DMS153 treated with DMSO at 0.1 percent for 48 hours (cell line): ENCODE measurements at regions not wholly inside any gene's neighbourhood (a gene's known extent, or its start where the extent isn't known, plus 50 kb on each side); places are given as distances from the start of the nearest gene placed in this dataset.
A peak's percentile ranks its signal among the peaks of the same experiment; 100 is the strongest.
"Not testable (repeated sequence)": the region's sequence is repeated elsewhere in the genome, so short reads cannot be mapped to it uniquely, and the experiment has no call there.

ENCODE experiments used
- DNase-seq: peaks from one replicate; lab custom pipeline; 2025; ENCODE audit not compliant: unreplicated experiment; lab: John Stamatoyannopoulos, UW

- DNase-seq = peak; percentile 5
Measured at GRCh38 chr3:153026026-153026425, 136.0 kb upstream of the RAP2B start.

DNA sequence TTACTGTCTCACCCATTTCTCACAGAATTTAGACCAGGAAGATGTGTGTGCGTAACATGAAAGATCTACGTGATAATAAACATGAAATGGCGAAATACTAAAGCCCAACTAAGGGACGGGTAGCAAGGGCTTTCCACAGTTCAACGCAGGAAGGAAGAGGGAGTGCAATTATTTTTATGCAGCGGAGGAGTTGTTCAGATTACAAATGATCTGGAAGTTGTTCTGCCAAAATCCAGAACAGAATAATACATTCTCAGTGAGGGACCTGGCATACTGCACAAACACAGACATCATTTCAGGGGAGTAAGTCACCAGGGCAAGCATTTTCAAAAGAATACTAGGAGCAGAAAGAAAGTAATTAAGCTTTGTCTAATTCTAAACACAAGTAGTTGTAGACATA, 133.6 kb upstream of the RAP2B start:
- no peak for DNase-seq

GRCh38 chr3:153029350-153029749, 132.7 kb upstream of the RAP2B start:
- no peak for DNase-seq

DNA sequence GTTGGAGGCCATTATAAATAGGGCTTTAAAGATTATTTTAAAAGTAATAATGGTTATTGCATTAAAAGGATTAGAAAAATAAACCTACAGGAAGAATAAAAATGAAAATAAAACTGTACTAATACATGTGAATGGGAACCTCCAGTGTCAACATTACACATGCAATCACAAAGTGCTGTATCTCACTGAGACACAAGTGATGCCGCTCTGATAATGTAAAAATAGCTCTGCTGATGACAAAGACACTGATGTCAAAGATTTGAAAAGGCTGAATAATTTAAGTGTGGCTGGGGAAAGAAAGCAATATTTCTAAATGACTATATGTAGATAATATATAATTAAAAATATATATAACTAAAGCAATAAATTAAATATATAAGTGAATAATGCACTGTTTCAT, 129.1 kb upstream of the RAP2B start:
- no peak for DNase-seq

DNA sequence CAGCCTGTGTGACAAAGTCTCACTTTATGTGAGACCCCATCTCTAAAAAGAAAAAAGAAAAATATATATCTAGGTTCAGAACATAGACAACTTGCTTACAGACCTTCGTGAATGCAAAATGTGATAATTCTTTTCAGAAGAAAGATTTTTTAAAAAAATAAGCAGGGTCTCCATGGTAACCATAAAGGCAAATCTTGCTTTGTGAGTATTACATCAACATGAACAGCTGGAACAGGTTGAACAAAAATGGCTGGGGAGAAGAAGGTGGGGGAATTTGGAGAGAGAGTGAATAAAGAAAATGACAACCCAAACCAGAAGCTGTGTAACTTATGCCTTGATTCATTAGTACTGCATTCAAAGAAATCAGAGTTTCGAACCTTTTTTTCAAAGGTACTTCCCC, 125.2 kb upstream of the RAP2B start:
- no peak for DNase-seq

DNA sequence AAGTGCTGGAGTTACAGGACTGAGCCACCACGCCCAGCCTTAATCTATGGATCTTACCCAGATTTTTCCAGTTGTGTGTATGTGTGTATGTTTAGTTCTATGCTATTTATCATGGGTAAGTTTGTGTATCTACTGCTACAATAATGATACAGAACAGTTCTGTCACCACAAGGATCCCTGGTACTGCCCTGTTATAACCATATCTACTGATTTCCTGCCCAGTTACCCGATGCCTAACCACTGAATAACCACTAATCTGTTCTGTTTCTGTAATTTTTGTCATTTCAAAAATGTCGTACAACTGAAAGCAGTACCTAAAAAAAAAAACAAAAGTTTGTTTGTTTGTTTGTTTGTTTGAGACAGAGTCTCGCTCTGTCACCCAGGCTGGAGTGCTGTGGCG, 123.7 kb upstream of the RAP2B start:
- DNase-seq = no peak

DNA sequence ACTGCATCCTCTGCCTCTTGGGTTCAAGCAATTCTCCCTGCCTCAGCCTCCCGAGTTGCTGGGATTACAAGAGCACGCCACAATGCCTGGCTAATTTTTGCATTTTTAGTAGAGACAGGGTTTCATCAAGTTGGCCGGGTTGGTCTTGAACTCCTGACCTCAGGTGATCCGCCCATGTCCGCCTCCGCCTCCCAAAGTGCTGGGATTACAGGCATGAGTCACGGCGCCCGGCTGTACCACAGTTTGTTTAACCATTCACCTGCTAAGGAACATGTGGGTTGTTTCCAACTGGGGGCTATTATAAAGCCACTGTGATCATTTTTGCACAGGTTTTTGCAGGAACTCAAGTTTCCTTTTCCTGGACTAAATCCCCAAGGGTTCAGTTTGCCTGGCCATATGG, 123.2 kb upstream of the RAP2B start:
- no peak for DNase-seq

- no peak for DNase-seq
Measured at GRCh38 chr3:153041181-153041580, 120.8 kb upstream of the RAP2B start.

- no peak for DNase-seq
Measured at GRCh38 chr3:153042088-153042487, 119.9 kb upstream of the RAP2B start.

- DNase-seq = no peak
Measured at GRCh38 chr3:153043729-153044328, 118.2 kb upstream of the RAP2B start.

DNA sequence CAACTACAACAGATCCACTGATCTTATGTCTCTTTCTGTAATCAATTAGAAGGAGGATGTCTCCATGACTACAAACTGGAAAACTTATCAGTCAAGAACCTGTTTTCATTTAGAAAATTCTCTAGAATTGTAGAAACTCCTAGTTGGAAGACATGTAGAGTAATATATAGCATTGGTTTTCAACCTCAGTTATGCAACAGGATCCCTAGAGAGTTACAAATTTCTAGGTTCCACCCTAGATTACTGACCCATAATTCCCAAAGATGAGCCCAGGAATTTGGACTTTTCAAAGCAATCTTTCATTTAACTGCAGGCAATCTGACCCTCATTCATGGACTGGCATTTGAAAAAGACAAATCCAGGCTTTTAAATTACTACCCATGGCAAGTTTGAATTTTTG, 116.9 kb upstream of the RAP2B start:
- no peak for DNase-seq

DNA sequence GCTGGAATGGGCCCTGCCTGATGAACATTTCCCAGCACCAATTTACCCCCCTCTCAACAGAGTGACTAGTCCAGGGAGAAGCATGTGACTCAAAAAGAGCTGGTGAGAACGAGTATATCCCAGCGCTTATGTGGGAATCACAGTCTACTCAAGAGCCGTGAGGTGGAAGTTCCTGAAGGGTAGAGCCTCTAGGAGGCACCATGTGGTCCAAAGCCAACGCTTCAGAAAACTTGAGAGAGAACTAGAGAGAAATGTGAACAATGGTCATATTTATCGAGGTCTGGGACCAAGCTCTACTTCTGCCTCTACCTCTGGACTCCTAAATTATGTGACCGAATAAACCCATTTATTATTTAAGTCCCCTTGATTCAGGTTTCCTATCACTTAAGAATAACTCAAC, 111.0 kb upstream of the RAP2B start:
- no peak for DNase-seq

DNA sequence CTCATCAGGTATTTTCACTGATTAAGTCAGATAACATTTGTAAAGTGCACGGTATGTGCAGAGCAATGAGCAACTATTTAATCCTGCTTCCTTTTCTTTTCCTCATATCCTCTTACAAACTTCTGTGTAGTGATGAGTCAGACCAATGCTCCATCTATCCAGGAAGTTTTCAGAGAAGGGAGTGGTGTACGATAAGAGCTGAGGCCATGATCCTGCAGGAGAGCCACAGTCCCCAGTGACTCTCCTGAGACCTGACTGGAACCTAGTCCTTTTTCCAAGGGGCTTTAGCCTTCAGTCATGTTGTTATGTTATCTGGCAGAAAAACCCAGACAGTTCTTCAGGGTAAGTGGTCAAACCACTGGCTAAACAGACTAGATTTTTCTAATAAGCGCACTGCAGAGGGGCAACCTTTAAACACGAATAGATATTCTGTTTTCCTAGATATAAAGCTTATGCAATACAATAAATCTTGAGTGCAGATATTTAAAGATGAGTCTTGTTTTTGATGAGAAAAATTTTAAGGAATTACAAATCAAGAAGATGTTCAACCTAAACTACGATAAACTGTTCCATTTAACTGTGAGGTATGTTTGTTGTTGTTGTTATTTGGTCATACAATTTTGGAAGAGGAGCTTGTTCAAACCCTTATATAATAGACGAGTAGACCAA, 110.5 kb upstream of the RAP2B start:
- DNase-seq = no peak

DNA sequence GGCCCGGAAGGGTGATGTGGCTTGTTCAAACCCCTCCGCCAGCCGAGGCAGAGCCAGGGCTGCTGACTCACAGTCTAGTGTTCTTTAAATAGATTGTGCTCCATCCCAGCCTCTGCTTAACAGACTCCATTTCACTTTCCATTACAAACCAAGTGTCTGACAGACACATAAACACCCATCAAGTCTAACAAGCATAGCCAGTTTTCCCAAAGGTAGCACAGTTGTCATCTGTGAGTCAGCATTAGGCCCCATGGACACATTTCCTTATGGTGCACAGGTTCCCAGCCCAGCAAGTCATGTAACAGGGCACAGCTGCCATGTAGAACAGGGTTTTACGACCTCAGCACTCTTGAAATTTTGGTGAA, 109.9 kb upstream of the RAP2B start:
- DNase-seq = peak; percentile 3

- DNase-seq = no peak
Measured at GRCh38 chr3:153055217-153055616, 106.8 kb upstream of the RAP2B start.

DNA sequence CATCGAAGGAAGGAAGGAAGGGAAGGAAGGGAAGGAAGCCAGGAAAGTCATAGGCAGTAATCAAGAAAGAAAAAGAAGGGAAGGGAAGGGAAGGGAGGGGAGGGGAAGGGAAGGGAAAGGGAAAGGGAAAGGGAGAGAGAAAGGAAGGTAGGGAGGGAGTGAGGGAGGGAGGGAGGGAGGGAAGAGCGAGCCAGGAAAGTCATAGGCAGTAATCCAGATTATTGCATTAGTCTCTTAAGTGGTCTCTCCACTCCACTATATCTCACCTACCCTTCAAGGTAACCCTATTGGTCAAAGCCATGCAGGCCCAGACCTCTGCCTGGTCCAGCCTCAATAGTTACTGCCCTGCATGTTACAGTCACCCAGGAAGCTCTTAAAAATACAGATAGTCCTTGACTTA, 106.2 kb upstream of the RAP2B start:
- DNase-seq = no peak

DNA sequence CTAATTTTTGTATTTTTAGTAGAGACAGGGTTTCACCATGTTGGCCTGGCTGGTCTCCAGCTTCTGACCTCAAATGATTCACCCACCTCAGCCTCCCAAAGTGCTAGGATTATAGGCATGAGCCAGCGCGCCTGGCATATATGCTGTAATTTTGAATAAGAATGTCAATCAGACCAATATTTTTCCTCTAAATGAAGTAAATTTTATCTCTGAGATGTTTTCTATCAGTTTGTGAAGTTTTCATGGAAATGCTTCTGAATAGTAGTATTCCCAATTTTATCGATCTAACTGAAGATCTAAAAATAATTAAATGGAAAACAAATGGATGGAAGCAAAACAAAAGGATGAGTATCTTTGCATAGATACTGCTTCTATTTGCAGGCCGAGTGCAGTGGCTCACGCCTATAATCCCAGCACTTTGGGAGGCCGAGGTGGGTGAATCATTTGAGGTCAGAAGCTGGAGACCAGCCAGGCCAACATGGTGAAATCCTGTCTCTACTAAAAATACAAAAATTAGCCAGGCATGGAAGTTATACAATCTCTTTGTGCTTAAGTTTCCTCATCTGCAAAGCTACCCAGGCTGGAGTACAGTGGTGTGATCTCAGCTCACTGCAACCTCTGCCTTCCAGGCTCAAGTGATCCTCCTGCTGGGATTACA, 103.9 kb upstream of the RAP2B start:
- not testable (repeated sequence) for DNase-seq

DNA sequence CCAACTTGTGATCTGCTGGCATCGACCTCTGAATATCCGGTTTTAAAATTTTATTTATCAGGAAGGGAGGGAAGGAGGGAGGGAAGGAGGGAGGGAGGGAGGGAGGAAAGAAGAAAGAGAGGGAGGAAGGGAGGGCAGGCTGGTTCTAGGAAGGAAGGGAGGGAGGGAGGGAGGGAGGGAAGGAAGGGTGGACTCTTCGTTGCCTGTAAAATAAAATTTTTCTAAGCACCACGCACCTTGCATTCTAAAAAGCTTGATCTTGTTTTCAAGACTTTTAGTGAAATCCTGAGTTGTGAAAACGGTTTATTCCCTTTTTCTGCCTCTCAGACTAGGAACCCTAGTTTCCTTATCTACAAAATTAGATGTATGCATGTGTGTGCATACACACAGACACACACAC, 101.7 kb upstream of the RAP2B start:
- no peak for DNase-seq

GRCh38 chr3:153061938-153062528, 100.0 kb upstream of the RAP2B start:
- DNase-seq = no peak

DNA sequence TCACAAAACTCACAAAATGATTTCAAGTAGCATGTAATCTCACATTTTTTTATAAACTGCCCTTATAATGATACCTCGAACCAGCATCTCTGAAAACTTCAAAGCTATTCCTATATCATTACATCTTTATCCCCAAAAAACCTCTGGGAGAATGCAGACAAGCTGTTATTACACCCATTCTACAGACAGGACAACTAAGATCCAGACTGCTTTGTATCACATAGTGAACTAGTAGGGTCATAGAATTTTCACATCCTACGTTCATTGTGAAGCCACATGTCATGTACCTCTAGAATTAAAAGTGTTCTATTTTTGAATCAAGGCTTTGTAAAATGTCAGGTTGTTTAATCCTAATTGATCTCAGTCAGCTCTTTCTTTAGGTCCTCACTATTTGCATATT, 98.7 kb upstream of the RAP2B start:
- no peak for DNase-seq

GRCh38 chr3:153066983-153067382, 95.0 kb upstream of the RAP2B start:
- DNase-seq = no peak
